Ovary (tissue), 3 donors: ENCODE measurements at regions not wholly inside any gene's neighbourhood (a gene's known extent, or its start where the extent isn't known, plus 50 kb on each side); places are given as distances from the start of the nearest gene placed in this dataset.

Experiments used
- CTCF ChIP-seq, 3 donors: fragments of 450-650 bp in 2 of 3; fragments of 200-600 bp in 1 of 3; IDR thresholded peaks; one replicate each; pipeline versions ENCODE4 v1.5.1 to v1.8.0; 2016 to 2022; ENCODE audit warnings: antibody characterized with exemption in 3 of 3, mild to moderate bottlenecking in 1 of 3
- POLR2A ChIP-seq: fragments of 450-650 bp; IDR thresholded peaks from one replicate; pipeline ENCODE4 v1.6.1; 2017; ENCODE audit warnings: antibody characterized with exemption, mild to moderate bottlenecking, moderate library complexity
- donor health status: DM: no; HTN: no; CAD: no.

GRCh38 chr7:46397591-46397990 lies 476.5 kb upstream of the IGFBP3 start:
- TF ChIP-seq CTCF (IDR thresholded peaks at IDR 0.05) (no peak), POLR2A (no peak)
